Pancreas (tissue), 10 donors: ENCODE measurements at regions not wholly inside any gene's neighbourhood (a gene's known extent, or its start where the extent isn't known, plus 50 kb on each side); places are given as distances from the start of the nearest gene placed in this dataset.

Source experiments
- ATAC-seq, 4 donors: fragments of 200-7000 bp; cut with Tn5 transposase; one replicate each; pipeline versions ENCODE4 v1.8.0 to v1.9.1; 2020; ENCODE audit warnings: mild to moderate bottlenecking in 4 of 4, moderate library complexity in 4 of 4
- DNase-seq, 6 donors: peaks; one replicate each; pipeline ENCODE4 v3.0.0-alpha.2; 2020
- FAIRE-seq: peaks from 2 replicates; lab custom pipeline; 2012; peaks lifted over from hg19 to GRCh38; lab: Jason Lieb, UNC
- H3K27ac ChIP-seq, 4 donors: fragments of 200-600 bp; sonication (generic); 1 replicate in 3 of 4; 2 replicates in 1 of 4; pipeline versions ENCODE4 v1.5.0 to v1.8.0; 2020
- H3K27me3 ChIP-seq, 4 donors: fragments of 200-600 bp; one replicate each; pipeline ENCODE4 v1.8.0; 2021
- H3K36me3 ChIP-seq, 3 donors: fragments of 200-600 bp; sonication (generic) in 1 of 3; one replicate each; pipeline versions ENCODE4 v1.5.0 to v1.8.0; 2020 to 2021
- H3K4me1 ChIP-seq, 3 donors: fragments of 200-600 bp; one replicate each; pipeline ENCODE4 v1.8.0; 2021
- H3K4me3 ChIP-seq, 4 donors: fragments of 200-600 bp; sonication (generic) in 2 of 4; one replicate each; pipeline versions ENCODE4 v1.5.0 to v1.8.0; 2020 to 2021
- H3K9me3 ChIP-seq, 4 donors: fragments of 200-600 bp; one replicate each; pipeline ENCODE4 v1.8.0; 2021
- CTCF ChIP-seq, 4 donors: fragments of 200-600 bp; sonication (generic) in 3 of 4; IDR thresholded peaks; one replicate each; pipeline versions ENCODE4 v1.5.0 to v1.8.0; 2021; ENCODE audit warnings: antibody characterized with exemption in 4 of 4
- WGBS, 2 donors: extraction: QIAGEN DNeasy Blood & Tissue Kit; methylation state at CpG; one replicate each; pipeline ENCODE4 v1.1.7; 2013; 5-methylcytosine and 5-hydroxymethylcytosine counted together
- intact Hi-C, 3 donors: fragments of 100-400 bp; cut with DNase I; formaldehyde crosslinking; loops; one replicate each; pipeline versions ENCODE4 v1.11.1 to v1.14.2; 2022
- donor health status: healthy with polysubstance abuse.
- donor health status: DM: no; HTN: no; CAD: no; lungs with moderate emphysema.
- donor health status: DM: no; HTN: no; CAD: no.
- donor health status: control.
- donor health status: control.
- donor health status: Bipolar disorder and iron deficiency.
- donor health status: DM: yes; HTN: yes; CAD: no.
- donor health status: DM: no; HTN: no; CAD: no.
- donor health status: DM: no; HTN: no; CAD: no.
- donor health status: DM: yes; HTN: yes; CAD: no.

- TF ChIP-seq CTCF (IDR thresholded peaks at IDR 0.05), result no peak
- H3K9me3 ChIP-seq, result no peaks in the 10 kb centered on the region
- no peaks in the 10 kb centered on the region for H3K27me3 ChIP-seq
- no peak overlapping the region for H3K4me3 ChIP-seq
- 46 to 73% methylated on average over 1 of the region's 1 CpG for WGBS, 2 donors
- no peak overlapping the region for H3K27ac ChIP-seq
- ATAC-seq (no peak), DNase-seq (no peak), FAIRE-seq (no peak)
- H3K36me3 ChIP-seq, result no peaks in the 10 kb centered on the region
- intact Hi-C loops, result no loop called here
- no peaks in the 10 kb centered on the region for H3K4me1 ChIP-seq
Measured at GRCh38 chr2:119064567-119064966, 94.0 kb downstream of the C1QL2 start.

- ATAC-seq, result no peak
- no peak for TF ChIP-seq CTCF (IDR thresholded peaks at IDR 0.05)
- no peak for DNase-seq
- intact Hi-C loops, result no loop called here
- Histone ChIP-seq H3K9me3 (no peaks in the 10 kb centered on the region), H3K27me3 (no peaks in the 10 kb centered on the region), H3K4me1 (no peaks in the 10 kb centered on the region), H3K4me3 (no peak overlapping the region), H3K36me3 (no peaks in the 10 kb centered on the region), H3K27ac (no peak overlapping the region)
- 50 to 57% methylated on average over 3 of the region's 3 CpGs for WGBS, 2 donors
- no peak for FAIRE-seq
Measured at GRCh38 chr2:119063177-119063576, 95.4 kb downstream of the C1QL2 start.

GRCh38 chr2:119062652-119063051 is 95.9 kb downstream of the C1QL2 start:
- TF ChIP-seq CTCF (IDR thresholded peaks at IDR 0.05), result no peak
- Histone ChIP-seq H3K4me1 (no peaks in the 10 kb centered on the region), H3K27me3 (no peaks in the 10 kb centered on the region), H3K9me3 (no peaks in the 10 kb centered on the region), H3K27ac (no peak overlapping the region), H3K36me3 (no peaks in the 10 kb centered on the region), H3K4me3 (no peak overlapping the region)
- 8 to 15% methylated on average over 3 of the region's 3 CpGs for WGBS, 2 donors
- intact Hi-C loops, result no loop called here
- FAIRE-seq (no peak), ATAC-seq (peak in 2 of 4 donors; percentile 30 to 63), DNase-seq (no peak)

GRCh38 chr2:119062179-119062578 is 96.4 kb downstream of the C1QL2 start:
- 49 to 67% methylated on average over 2 of the region's 2 CpGs for WGBS, 2 donors
- H3K27me3 ChIP-seq, result no peaks in the 10 kb centered on the region
- no peak for TF ChIP-seq CTCF (IDR thresholded peaks at IDR 0.05)
- no peaks in the 10 kb centered on the region for H3K9me3 ChIP-seq
- ATAC-seq (no peak), DNase-seq (no peak), FAIRE-seq (no peak)
- H3K36me3 ChIP-seq, result no peaks in the 10 kb centered on the region
- H3K4me3 ChIP-seq, result no peak overlapping the region
- intact Hi-C loops, result no loop called here
- no peak overlapping the region for H3K27ac ChIP-seq
- no peaks in the 10 kb centered on the region for H3K4me1 ChIP-seq

- no peaks in the 10 kb centered on the region for H3K9me3 ChIP-seq
- no peak overlapping the region for H3K27ac ChIP-seq
- no peak for ATAC-seq
- H3K27me3 ChIP-seq, result no peaks in the 10 kb centered on the region
- DNase-seq, result no peak
- H3K4me1 ChIP-seq, result no peaks in the 10 kb centered on the region
- 59 to 72% methylated on average over 5 of the region's 5 CpGs for WGBS, 2 donors
- intact Hi-C loops, result no loop called here
- TF ChIP-seq CTCF (IDR thresholded peaks at IDR 0.05), result no peak
- no peak overlapping the region for H3K4me3 ChIP-seq
- FAIRE-seq, result no peak
- no peaks in the 10 kb centered on the region for H3K36me3 ChIP-seq
Measured at GRCh38 chr2:119059940-119060339, 98.6 kb downstream of the C1QL2 start.
